GM21529 (cell line): ENCODE measurements at regions not wholly inside any gene's neighbourhood (a gene's known extent, or its start where the extent isn't known, plus 50 kb on each side); places are given as distances from the start of the nearest gene placed in this dataset.
A peak's percentile ranks its signal among the peaks of the same experiment; 100 is the strongest.

ENCODE experiments used
- ATAC-seq: cut with Tn5 transposase; IDR thresholded peaks from one replicate; pipeline ENCODE4 v1.9.1; 2021; ENCODE audit not compliant: unreplicated experiment

DNA sequence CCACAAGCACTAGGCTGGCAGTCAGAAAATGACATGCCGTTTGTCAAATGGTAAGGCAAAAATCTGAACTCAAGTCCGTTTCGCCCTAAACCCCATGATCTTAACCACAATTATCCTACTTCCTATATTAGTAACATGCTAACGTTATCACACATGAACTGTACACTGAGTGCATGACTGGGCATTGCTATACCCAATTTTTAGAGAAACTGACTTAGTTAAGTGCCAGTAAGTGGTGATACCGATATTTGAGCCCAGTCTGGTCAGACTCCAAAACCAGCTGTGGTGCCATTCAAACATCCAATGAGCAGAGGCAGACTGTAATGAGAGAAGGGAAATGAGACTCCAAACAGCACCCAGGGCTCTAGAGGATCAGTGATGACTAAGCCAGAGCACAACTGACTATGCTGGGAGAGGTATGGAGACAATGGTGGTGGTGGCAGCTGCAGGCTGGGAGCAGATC is 311.7 kb upstream of the PKDCC start:
- peak; percentile 88 for ATAC-seq

DNA sequence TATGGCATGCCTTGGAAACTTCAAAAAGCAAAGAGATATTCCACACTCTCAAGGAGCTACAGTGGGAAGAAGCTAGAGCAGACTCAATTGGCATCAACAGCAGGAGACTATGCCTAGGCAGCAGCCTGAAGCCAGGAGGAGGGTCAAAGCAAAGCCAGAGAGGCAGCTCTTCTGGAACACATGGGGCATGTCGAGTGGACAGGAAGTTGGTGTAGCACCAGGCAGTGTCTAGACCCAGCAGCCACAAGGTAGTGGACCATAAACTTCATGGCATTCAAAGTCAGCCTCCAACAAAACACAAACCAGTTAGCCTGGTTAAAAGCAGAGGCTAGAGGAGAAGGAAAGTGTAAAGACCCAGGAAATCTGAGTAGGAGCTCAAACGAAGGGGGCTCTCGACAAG is 311.2 kb upstream of the PKDCC start:
- ATAC-seq = peak; percentile 33

DNA sequence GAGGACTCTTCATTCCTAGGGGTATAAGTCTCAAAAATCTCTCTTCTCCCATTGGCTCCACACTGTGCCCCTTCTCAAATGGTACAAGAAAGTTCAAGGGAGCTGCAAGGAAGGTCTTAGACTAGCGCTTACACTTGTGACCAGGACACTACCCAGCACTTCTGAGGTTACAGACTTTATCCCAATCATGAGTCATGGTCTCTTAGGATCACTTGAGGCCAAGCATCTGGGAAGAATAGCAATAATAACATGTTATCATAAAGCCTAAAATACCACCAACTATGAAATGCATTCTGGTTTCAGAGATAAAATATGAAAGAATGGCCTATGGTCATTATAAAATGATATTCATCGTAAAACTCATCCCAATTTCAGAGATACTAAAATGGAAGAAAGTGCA is 309.9 kb upstream of the PKDCC start:
- ATAC-seq = no peak

DNA sequence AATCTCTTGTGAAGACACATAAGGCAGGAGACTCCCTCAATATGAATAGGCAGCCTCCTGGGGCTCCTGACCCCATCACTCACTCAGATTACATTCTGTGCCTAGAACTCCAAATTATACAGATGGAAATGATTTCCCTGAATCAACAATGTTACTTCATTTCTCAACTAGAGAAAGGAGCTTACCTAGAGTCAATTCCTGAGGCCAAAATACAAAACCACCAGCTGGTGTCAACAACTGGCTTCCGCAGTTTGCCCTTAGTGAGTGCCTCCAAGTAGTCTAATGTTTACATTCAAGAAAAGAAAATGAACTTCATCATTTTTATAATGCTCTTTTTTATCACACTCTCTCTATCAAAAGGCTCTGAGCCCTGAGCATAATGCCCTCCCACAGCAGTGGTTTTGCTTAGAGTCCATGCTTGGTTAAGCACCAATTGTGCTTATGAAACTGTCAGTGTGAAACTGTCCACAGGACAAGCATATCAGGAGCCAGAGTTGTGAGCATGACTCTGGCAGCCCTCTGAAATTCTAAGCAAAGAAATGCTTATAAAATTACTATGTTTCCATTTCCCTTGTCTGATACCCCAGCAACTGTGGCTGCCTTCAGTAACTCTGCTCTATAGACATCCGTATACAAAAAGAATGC is 305.7 kb upstream of the PKDCC start:
- ATAC-seq = peak; percentile 99

DNA sequence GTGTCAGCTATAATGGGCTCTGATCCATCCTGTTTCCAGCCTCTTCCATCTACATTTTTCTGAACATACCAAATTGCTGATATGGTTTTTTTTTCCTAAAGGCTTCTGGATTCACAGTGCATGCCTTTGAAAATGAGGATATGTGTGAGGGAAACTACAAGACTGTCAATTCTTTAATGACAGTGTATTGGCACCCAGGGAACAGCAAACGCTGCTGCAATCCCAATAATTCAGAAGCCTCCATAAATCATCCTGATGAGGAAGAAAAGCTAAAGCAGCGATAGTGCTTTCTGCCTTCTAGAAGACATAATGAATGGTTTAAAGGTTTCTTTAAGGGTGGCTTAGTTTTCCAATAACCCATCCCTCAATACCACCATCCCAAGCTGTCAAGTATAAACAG is 304.5 kb upstream of the PKDCC start:
- ATAC-seq = no peak

DNA sequence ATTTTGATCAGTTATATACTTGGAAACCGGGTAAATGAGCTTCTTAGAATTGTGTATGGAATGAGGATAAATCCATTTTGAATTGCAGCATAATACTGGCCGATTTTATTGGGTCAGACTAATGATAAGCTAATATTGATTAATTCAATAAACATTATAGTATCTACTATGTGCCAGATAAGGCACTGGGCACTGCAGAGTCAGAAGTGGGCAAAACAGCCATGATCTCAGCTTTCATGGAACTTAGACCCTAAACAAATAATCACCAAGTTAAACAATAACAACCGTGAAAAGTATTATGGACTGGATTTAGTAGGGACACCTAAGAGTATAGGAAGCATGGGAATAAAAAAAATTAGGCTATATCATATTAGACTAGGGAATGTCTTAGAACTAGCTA is 297.0 kb upstream of the PKDCC start:
- no peak for ATAC-seq

DNA sequence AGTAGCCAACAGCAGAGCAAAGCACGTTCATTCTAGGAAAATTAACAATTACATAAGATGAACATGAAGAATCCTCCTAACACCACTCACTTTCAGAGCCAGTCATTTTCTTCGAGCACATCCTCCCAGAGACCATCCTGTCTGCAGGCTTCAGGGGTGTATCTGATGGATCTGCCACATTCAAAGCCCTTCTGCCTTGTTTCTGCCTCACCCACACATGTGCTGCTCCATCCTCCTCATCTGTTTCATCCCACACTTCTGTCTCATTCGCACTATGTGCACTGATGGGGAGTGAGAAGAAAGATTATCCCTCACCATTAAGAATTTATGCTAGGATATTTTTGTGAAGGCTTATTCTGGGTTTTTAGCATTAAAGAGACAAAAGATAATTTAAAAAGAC is 287.9 kb upstream of the PKDCC start:
- ATAC-seq = no peak

DNA sequence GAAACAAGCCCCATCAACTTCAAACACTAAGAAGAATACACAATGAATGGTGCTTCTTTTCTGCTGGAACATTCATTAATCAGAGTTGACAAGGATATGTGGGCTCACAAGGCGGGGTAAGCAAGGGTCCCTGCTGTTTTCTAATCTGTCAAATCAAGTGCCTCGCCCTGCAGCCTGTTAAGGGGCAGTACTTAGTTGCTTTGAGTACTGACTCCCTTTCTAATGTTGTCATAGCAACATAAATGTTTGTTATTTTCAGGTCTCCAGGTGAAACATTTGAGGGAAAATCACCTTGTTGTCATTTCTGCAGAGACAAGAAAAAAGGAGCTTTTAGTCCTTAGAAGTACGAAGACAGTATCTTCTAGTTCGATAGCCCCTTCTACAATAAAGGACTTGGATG is 284.7 kb upstream of the PKDCC start:
- no peak for ATAC-seq

DNA sequence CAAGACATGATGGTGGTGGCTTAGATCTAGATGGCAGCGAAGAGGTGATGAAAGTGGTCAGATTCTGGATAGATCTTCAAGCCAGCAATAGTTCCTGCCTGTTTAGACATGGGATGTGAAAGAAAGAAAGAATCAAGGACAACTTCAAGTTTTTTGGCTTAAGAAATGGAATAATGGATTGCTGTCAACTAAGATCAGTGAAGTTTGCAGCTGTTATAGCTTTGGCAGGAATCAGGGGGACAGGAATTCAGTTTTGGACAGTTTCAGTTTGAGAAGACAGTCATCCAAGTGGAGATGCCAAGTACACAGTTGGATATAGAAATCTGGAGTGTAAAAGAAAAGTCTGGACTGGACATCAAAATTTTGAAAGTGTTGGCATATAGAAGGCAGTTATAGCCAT is 283.7 kb upstream of the PKDCC start:
- no peak for ATAC-seq

DNA sequence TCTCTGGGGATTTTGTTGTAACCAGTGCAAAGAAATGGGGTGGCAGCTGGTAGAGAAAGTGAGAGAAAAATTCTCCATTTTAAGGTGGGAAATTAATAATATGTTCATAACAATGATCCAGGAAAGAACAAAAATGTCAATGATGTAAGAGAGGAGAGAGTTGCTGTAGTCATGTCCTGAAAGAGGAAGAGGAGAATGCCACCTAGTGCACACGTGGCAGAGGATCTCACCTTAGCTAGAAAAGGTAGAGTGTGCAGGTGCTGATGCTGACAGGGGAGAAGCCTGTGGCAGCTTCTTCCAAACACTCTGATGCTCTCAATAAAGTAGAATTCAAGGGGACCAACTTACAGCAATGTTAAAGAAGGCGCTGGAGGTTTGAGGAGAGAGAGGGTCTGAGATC is 282.9 kb upstream of the PKDCC start:
- ATAC-seq = no peak

DNA sequence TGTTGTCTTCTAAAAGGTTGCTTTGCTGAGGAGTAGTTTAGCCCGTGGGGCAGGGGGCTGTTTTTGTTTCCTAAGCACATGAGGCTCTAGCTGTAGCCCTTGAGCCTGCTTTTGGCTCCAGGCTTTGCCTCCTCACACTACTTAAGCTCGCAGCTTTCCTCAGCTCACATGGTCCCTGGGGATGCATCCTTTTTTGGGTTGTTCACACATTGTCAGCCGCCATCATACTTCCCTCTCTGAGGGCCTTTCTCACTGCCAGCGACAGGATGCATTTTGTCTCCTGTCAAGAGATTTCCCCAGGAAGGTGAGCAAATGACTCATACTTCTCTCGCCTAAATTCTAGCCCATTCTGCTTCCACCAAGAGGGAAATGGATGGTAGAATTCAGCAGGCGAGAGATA is 279.5 kb upstream of the PKDCC start:
- ATAC-seq = no peak

DNA sequence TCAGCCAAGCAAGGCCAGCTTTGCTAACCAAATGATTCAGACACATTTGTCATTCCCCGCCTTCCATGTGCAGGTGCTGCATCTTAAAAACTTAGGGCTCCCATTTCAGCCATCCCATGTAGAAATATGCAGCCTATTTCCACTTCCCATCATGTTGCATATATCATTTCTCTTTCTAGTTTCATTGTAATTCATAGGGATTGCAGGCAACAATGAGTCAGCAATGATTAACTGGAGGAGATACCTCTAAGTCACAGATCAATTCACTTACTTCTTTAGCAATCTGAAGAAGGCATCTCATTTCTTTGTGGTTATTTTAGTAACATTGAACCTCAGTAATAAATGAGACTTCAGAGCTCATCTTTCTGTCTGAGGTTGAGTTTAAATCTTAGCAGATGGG is 276.1 kb upstream of the PKDCC start:
- no peak for ATAC-seq

DNA sequence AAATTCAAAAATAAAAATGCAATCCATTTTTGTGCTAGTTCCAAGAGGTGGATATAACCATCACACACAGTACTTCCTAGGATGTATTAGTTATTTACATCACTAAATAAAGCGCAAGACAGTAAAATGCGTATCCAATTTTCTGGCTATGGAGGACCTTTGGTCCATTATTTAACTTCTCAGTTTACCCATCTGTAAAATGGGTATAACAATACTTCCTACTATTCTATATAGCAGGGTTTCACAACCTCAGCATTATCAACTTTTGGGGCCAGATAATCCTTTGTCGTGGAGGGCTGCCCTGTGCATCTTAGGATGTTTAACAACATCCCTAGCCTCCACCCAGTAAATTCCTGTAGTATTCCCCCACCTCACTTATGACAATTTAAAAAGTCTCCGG is 275.1 kb upstream of the PKDCC start:
- no peak for ATAC-seq

DNA sequence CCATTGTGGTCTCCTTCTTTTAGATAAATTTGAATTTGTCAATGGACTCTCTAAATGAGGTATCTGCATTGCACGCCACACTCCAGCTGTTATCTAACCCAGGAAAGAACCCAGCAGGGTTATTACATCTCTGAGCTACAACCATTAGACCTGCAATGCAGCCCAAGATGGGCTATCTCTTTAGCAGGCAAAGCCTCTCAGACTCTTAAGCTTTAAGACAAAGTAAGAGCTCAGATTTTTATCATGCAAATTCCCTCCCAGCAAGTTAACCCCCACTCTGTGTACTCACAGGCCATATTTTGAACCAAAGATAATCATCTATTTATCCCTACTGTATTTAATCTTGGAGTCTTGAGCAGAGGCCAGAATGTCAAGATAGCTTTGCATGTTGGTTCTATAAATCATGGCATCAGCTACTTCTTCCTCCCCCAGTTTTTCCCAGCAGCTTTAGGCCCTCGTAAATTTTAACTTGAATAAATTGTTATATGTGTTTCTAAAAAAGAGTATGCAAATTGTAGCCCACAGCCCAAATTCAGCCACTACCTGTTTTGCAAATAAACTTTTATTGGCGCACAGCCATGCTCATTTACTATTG is 273.7 kb upstream of the PKDCC start:
- no peak for ATAC-seq

DNA sequence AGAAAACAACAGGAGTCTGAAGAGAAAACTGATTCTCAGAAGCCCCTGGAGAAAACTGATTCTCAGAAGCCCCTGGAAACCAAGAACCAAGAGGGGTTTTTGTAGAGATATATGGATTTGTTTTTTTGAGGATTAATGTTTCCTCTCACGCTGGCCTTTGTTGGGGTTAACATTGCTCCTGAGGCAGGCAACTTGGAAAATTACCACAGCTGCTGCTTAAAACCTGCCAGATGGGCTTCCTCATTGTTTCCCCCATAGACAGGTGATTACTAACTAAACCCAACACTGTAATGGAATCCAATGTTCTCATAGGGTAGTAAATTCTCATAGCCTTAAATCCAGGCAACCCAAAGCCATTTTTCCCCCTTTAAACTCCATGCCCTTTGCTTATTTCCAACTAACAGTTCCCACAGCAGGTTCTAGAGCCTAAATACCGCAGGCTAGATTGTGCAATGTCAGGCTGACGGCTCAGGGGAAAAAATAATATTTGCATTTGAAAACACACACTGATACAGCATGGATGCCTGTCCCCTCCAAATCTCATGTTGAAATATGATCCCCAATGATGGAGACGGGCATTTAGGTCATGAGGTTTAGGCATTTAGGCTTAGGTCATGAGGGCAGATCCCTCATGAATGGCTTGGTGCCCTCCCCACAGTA is 272.3 kb upstream of the PKDCC start:
- ATAC-seq = no peak

DNA sequence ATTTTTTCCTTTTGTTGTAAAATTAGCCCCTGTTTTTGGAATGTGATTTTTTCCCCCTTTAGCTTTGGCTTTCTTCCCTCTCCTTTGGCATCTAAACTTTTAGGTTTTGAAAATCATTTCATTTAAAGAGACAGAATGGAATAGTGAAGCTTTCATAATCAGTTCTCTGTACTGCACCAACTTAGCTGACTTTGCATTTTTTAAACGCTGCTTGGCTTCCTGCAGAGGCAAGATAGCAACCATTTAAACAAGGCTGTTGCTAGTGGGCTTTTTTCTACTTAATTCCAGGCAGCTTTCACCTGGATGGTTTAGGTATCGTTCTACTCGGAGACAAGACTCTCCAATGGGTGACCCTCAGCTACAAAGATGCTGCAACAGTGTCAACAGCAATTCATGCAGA is 267.9 kb upstream of the PKDCC start:
- ATAC-seq = no peak

DNA sequence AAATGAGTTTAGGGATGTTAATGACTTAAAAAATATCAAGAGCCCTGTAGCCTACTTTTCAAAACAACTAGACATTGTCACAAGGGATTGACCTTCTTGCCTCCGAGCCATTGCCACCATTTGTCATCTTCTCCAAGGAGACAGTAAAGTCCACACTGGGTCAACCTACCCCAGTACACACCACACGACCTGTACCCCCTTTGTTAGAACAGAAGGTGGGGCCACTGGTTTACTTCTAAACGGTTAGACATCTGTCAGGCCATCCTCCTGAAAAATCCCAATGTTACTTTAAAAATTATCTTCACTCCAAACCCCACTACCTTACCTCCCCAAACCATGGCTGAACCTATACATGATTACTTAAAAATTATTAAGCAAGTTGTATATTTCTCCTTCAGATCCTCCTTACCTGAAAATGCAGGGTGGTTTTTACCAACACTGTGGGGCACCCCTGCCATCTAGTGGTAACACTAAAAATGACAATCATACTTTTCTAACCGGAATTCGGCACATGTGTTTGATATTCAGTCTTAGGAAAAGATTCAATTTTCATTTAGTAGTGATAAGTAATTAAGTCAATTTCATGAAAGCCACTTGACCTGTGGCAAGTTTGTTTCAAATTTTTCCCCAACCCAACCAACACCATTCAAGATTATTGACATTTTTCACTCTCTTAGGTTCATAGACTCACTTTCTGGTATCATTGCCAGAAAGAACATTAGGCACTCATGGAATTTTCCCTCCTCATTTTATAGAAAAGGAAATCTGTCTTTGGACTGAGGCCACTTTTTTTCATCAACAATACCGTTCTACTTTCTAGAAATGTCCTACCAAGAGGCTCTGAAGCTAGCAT is 265.3 kb upstream of the PKDCC start:
- ATAC-seq = peak; percentile 72

DNA sequence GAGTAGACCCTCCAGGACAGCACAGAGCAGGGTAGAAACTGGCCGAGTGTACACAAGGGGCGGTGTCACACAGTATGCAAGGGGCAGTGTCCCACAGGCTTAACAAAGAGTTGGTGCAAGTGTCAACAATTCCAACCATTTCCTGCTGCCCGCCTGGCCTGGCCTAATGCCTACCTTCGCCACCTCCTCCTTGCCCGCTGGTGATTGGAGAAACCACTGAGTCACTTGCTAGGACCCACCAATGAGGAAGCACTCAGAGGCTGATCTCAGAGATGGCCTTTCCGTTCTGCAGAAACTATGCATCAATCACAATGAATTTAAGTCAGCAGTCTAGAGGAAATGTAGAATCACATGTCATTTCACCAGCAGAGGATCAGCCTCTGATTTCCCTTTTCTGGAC is 263.3 kb upstream of the PKDCC start:
- ATAC-seq = no peak

DNA sequence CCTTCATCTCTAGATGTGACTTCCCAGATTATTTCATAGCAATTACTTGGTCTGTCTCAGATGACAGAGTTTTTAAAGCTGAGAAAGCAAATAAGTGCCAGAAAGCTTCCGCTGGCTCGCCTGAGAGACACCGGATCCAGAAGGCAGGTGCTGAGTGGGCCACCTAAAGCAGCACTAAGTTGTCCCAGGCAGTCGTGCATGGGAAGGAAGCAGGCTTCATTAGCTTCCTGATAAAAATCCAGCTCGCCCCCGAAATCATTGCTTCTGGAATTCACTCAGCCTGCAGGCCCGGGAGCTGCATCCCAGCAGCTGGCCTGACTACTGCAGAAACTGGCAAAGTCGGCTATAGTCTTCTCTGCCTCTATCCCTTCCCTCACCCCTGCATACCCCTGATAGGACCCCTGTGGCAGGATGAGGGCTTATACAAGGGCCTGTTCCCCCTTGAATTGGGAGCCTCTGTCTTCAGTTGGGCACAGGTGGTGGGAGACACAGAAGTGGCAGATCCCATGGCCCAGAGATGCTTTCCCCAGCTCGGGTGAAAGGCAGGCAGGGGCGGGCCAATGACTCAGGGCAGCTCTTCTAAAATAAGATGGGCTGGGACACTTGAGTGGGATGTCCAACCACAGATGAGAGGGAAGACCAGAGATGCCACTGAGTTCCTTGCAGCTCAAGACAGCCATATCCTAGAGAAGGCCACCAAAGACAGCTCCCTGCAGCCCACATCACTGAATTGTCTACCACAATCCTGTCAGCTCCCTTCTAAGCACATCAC is 262.4 kb upstream of the PKDCC start:
- no peak for ATAC-seq

DNA sequence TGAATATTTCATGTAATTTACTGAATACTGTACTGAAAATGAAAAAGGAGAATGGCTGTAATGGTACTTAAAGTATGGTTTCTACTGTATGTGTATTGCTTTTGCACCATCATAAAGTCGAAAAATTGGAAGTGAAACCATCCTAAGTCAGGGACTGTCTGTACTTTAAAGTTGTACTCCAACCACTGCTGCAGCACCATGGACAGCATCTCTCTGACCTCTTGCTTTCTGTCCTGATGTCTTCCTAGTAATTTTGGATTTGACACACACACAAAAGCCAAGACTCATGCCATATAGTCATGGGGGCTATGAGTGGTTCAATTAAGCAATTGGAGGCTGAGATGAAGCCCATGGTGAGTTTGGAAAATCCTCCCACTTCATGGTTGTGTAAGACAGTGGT is 256.3 kb upstream of the PKDCC start:
- no peak for ATAC-seq

DNA sequence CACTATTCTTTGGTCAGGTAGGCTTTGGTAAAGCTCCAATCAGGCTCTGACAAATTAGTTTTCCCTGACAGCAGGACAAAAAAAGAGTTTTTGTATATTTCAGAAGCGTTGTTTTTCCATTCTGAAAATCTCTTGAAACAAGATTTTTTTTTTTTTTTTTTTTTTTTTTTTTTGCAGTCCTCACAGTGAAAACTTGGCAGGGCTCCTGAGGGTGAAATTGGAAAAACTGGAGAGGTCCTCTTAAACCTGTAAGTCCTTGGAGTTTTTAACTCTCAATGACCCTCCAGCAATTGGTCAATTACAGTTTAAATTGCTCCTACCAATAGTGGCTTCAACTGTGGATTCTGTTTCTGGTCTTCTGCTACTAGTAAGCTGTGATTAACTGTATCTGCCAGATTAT is 244.5 kb upstream of the PKDCC start:
- ATAC-seq = no peak
